ENCODE measurements at regions not wholly inside any gene's neighbourhood (a gene's known extent, or its start where the extent isn't known, plus 50 kb on each side); places are given as distances from the start of the nearest gene placed in this dataset.

- TF ChIP-seq, protein P1, sequence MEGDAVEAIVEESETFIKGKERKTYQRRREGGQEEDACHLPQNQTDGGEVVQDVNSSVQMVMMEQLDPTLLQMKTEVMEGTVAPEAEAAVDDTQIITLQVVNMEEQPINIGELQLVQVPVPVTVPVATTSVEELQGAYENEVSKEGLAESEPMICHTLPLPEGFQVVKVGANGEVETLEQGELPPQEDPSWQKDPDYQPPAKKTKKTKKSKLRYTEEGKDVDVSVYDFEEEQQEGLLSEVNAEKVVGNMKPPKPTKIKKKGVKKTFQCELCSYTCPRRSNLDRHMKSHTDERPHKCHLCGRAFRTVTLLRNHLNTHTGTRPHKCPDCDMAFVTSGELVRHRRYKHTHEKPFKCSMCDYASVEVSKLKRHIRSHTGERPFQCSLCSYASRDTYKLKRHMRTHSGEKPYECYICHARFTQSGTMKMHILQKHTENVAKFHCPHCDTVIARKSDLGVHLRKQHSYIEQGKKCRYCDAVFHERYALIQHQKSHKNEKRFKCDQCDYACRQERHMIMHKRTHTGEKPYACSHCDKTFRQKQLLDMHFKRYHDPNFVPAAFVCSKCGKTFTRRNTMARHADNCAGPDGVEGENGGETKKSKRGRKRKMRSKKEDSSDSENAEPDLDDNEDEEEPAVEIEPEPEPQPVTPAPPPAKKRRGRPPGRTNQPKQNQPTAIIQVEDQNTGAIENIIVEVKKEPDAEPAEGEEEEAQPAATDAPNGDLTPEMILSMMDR (IDR thresholded peaks at IDR 0.05): no peak
- no peak for TF ChIP-seq POLR2A (IDR thresholded peaks at IDR 0.05)
These were observed 215.0 kb upstream of the AGAP1 start for GRCh38 chr2:235278771-235279355.

All from breast epithelium (tissue), 3 donors.